ENCODE measurements at regions not wholly inside any gene's neighbourhood (a gene's known extent, or its start where the extent isn't known, plus 50 kb on each side); places are given as distances from the start of the nearest gene placed in this dataset.
A peak's percentile ranks its signal among the peaks of the same experiment; 100 is the strongest.

DNA sequence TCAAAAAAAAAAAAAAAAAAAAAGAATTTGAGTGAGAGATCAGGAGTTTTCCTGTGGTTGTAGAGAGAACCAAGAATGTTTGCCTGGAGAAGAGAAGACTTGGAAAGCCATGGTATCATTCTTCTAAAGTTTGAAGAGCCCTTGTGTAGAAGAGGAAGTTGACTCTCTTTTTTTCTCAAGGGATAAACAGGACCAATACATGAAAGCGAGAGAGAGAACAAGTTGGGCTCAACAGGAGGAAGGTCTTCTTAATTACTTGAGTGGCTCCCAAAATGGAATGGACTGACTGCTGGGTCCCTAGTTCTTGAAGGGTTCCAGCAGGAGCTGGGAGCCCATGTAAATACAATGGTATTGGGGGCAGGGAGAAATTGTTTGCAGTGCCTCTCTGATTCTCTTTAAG is 173.3 kb upstream of the ADO start:
- DNase-seq (ENCODE audit: low read depth): no peak

DNA sequence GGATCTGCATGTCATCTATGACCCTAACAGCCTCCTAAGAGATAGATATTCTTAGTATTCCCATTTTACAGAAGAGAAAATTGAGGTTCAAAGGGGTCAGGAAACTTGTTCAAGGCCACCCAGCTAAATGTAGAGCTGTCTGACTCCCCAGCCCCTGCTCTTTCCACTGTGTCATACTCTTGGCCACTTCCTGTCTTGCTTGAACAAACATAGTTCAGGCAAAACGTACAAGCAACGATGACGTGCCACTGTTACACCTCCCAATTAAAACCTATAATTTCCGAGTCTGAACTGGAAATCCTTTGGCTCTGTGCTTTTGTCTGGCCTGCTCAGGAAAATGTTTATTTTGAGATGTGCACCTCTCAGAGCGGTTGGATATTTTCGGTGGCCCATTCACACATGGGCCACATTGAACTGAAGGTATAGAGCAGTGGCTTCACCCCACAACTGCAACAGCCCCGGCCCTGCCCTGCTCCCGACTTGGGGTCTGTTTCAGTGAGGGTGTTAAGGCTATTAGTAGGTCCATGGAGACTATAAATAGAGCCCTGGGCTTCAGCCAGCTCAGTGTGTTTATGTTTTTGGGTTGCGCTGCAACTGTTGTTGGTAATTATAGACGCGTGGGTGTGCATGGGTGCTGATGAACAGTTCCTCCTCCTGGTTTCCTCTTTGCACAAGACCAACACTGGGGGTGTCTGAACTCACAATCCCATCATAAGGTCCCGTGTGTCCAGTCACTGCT is 172.3 kb upstream of the ADO start:
- DNase-seq (ENCODE audit: low read depth): no peak

DNA sequence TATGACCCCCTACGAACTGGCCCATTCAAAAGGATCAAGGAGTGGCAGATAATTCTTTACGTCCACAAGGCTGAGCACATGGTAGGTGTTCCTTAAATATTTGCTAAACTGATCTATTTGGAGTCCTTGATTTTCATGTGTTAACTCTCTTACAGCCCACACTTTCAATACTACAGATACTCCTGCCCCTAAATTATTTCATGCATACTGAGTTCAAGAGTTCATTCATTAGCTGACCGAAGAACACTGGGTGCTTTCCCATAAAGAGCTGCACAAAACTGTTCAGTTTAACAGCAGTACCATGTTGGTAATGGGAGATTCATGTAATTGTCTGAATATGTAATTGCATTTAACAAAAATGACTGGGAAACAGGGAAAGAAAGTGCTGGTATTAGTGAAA is 170.5 kb upstream of the ADO start:
- no peak for DNase-seq (ENCODE audit: low read depth)

DNA sequence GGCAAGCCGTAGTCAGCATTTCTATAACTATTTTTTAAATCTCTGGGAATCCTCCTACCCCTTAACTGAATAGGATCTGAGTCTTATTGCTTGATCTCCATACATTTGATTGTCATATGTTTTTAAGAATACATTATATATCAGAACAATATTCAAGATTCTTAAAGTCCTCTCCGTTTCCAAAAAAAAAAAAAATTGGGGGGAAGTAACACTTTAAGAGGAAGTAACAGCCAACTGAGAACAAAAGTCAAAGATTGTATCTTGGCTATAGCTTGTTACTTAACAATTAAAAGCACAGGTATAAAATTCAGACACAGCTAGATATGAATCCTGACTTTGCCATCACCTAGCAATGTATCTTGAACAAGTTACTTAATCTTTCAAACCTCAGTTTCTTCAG is 169.9 kb upstream of the ADO start:
- DNase-seq (ENCODE audit: low read depth): no peak

DNA sequence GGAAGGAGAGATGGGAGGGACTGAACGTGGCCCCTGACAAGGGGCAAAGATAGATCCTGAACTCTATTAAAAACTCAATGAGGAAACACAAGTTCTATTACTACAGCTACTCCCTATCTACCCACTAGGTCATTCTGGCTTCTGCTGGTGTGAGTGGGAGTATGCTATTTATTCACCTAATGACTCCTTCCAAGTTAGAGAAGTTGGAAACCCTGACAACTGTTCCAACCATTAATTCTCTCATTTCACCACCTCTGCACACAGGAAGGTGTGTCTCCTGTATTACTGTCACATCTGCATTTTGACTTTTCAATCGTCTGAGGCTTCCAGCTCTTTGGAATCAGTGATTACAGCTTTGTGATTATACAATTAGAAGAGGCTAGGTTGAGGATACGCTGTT is 169.4 kb upstream of the ADO start:
- DNase-seq (ENCODE audit: low read depth): no peak

- no peak for DNase-seq (ENCODE audit: low read depth)
These were observed 167.7 kb upstream of the ADO start for GRCh38 chr10:62636825-62637248.

DNA sequence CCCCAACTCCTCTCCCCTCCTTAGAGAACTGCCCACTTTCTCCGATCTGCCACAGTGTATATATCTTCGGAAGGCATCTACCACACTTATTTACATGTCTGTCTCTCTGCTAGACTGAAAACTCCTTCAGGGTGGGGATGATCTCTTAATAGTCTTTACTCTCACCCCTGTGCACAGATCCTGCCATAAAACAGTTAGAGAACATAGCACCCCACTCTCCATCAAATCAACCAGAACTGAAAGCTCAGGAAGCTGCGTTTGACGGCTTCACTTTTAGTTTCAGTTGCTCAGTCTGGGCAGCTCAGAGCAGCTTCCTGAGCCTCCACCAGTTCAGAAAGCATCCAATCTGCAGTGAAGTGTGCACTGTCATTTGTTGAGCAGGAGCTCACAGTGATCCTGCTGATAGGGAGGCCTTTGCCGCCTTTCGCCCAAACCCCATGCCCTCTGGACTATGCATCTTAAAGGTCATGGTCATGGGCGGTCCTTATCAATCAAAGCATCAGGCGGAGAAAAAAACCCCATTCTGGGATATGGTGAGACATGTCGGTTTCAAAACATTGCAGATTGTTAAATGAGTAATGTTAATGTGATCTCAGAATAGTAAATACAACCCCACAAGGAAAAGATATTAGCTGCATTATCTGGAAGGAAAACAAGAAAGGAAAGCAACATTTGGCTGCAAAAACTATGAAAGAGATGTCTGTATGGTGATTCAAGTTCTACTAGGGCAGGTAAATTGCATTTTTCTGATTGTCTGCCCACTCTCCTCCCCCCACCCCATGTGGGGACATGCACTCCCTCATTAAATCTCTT is 167.1 kb upstream of the ADO start:
- DNase-seq (ENCODE audit: low read depth): no peak

GRCh38 chr10:62638062-62638477 is 166.4 kb upstream of the ADO start:
- DNase-seq (ENCODE audit: low read depth): no peak

- no peak for DNase-seq (ENCODE audit: low read depth)
These were observed 165.4 kb upstream of the ADO start for GRCh38 chr10:62639144-62639543.

GRCh38 chr10:62640411-62640810 is 164.1 kb upstream of the ADO start:
- DNase-seq (ENCODE audit: low read depth): no peak

GRCh38 chr10:62643606-62644587 is 160.6 kb upstream of the ADO start:
- no peak for DNase-seq (ENCODE audit: low read depth)

GRCh38 chr10:62647375-62648092 is 157.0 kb upstream of the ADO start:
- DNase-seq (ENCODE audit: low read depth): no peak

- no peak for DNase-seq (ENCODE audit: low read depth)
These were observed 155.6 kb upstream of the ADO start for GRCh38 chr10:62648921-62649320.

- DNase-seq (ENCODE audit: low read depth): no peak
These were observed 154.1 kb upstream of the ADO start for GRCh38 chr10:62650411-62650810.

DNA sequence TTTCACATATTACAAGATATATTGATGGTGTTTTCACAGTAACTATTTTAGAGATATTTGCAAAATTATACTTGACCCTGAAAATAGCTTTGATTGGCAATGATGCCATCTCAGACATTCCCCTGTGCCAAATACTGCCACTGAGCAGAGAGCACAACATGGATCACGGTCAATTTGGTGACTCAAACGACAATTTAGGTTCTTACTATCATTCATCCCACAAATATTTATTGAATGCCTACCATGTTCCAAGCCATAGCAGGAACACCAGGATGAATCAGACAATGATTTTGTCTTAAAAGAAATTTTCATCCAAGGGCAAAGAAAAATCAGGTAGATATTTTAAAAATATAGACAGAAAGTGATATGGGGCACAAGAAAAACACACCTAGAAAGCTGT is 153.2 kb upstream of the ADO start:
- DNase-seq (ENCODE audit: low read depth): peak; percentile 19

DNA sequence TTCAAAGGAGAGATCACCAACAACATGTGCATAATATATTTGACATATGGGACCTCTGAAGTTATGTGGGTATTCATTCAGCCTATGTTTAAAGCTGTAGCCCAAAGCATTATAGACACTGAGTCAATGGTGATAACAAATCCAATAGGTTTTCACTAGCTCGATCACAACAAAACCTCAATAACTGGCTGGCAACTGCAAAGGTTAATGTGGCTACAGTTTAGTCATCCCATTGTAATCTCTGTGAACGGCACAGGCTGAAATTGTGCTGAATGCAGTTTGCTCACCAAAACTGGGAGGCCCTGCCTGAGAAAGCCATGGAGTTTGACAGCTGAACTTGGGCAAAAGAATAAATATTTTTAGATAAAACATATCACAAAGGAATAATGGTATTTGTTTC is 152.4 kb upstream of the ADO start:
- DNase-seq (ENCODE audit: low read depth): peak; percentile 9

GRCh38 chr10:62652564-62652963 is 152.0 kb upstream of the ADO start:
- DNase-seq (ENCODE audit: low read depth): no peak

DNA sequence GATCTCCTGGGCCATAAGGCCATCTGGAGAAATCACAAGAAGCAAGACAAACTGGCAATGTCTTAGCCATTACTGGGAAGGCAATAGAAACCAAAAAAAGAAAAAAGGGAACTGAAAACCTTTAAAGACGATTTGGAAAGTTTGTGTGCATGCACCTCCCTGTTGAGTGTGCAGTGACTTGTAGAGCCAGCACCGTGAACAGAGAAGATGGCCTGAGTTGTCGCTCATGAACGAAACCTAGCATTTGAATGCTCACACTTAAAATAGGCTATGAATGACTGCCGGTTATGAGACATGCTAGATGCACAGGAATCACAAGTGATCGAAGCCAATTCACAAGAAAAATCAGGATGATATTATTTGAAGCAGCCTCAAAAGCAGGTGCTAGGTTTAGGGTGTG is 151.3 kb upstream of the ADO start:
- DNase-seq (ENCODE audit: low read depth): no peak

GRCh38 chr10:62654966-62655336 is 149.6 kb upstream of the ADO start:
- no peak for DNase-seq (ENCODE audit: low read depth)

- DNase-seq (ENCODE audit: low read depth): no peak
These were observed 149.1 kb upstream of the ADO start for GRCh38 chr10:62655337-62655994.

DNA sequence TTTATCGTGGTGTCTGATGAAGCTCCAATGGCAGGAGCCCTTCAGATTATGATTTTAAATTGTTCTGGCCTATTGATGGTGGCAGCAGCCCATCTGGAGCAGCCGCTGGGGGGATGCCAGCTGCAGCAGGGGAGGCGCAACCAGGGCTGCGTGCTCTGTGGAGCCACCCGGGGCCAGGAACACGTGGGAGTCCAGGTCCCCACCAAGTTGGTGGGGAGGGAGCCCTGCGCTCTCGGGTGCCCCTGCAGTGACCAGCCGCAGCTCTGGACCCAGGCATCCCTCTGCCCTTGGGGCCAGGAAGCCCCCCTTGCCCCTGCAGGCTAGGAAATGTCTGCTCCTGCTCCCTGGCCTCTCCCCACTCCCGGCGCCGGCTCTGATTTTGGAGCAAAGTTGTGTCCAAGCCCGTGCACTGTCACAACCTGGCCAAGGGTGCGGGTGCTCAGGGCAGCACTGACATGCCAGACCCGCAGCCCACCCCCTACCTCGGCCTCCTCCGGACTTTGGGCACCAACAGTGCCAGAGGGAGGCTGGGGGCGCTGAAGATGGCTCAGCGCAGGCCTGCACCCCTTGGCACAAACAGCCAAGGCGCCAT is 147.2 kb upstream of the ADO start:
- DNase-seq (ENCODE audit: low read depth): no peak

Data from HS-27A (cell line).